ENCODE measurements at regions not wholly inside any gene's neighbourhood (a gene's known extent, or its start where the extent isn't known, plus 50 kb on each side); places are given as distances from the start of the nearest gene placed in this dataset.

DNA sequence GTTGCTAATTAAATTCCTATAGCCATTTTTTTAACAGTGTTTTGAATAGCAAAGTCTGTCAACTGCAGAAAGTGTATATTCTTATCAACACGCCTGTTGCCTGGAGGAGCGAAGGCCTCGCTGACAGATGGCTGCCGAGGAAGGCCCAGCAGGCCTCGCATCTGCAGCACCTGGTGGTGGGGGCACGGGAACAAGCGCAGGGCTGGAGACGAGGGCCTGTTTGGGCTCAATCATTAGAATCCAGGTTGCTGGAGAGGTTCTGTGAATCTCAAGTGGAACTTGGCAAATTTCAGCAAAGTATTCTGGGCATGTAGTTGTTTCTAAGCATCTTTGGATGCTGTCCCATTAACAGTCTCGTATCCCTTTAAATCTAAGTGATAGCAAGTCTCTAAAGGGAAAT lies 66.1 kb upstream of the FAM204A start:
- no peaks in the 10 kb centered on the region for H3K36me3 Mint-ChIP-seq
- H3K4me3 ChIP-seq = no peak overlapping the region

DNA sequence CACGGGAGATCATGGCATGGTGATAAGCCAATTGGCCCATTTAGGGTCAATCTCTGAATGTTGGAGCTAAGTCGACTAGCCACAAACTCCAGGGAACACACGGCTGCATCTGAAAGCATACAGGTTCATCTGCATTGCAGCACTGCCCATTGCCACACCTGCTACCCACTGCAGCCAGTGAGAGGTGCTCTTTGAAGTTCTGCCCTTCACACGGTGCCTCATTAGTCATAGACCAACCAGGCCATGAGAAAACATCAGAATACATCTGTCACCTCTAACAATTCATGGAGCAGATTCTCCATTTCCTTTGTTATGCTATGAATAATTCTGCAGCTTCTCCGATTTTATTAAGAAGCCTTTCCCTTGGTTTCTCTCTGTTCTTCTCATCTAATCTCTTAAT lies 65.7 kb upstream of the FAM204A start:
- no peak overlapping the region for H3K4me3 Mint-ChIP-seq
- no peaks in the 10 kb centered on the region for H3K9me3 ChIP-seq (ENCODE audit: low read depth)
- H3K36me3 Mint-ChIP-seq = no peaks in the 10 kb centered on the region
- H3K4me1 ChIP-seq = peaks cover 20% of the 10 kb centered on the region
- no peaks in the 10 kb centered on the region for H3K79me2 ChIP-seq (ENCODE audit: low read depth)
- H4K20me1 ChIP-seq (ENCODE audit: low read depth) = no peaks in the 10 kb centered on the region
- H3F3A ChIP-seq (ENCODE audit: low read depth) = no peaks in the 10 kb centered on the region
- no peaks in the 10 kb centered on the region for H3K9me3 Mint-ChIP-seq
- no peaks in the 10 kb centered on the region for H3K4me1 Mint-ChIP-seq
- H3K27me3 ChIP-seq = no peaks in the 10 kb centered on the region
- H3K27ac Mint-ChIP-seq = no peak overlapping the region
- H3K36me3 ChIP-seq = no peaks in the 10 kb centered on the region
- no peak for DNase-seq (ENCODE audit: low spot score)
- no peak overlapping the region for H3K9ac ChIP-seq
- peaks cover 3% of the 10 kb centered on the region for H3K27me3 Mint-ChIP-seq (ENCODE audit: insufficient read depth, low read depth)
- no peak overlapping the region for H3K4me3 ChIP-seq
- TF ChIP-seq EZH2 (IDR thresholded peaks at IDR 0.05) (no peak), EZH2phosphoT487 (IDR thresholded peaks at IDR 0.05) (no peak)
- TF ChIP-seq, protein P1, sequence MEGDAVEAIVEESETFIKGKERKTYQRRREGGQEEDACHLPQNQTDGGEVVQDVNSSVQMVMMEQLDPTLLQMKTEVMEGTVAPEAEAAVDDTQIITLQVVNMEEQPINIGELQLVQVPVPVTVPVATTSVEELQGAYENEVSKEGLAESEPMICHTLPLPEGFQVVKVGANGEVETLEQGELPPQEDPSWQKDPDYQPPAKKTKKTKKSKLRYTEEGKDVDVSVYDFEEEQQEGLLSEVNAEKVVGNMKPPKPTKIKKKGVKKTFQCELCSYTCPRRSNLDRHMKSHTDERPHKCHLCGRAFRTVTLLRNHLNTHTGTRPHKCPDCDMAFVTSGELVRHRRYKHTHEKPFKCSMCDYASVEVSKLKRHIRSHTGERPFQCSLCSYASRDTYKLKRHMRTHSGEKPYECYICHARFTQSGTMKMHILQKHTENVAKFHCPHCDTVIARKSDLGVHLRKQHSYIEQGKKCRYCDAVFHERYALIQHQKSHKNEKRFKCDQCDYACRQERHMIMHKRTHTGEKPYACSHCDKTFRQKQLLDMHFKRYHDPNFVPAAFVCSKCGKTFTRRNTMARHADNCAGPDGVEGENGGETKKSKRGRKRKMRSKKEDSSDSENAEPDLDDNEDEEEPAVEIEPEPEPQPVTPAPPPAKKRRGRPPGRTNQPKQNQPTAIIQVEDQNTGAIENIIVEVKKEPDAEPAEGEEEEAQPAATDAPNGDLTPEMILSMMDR (IDR thresholded peaks at IDR 0.05) = no peak
- H2AFZ ChIP-seq (replicated peaks) = no peak overlapping the region
- H3K27ac ChIP-seq = no peak overlapping the region
- no peak overlapping the region for H3K4me2 ChIP-seq

More for the DNA sequence above, 66.1 kb upstream of the FAM204A start:
- Histone ChIP-seq H3F3A (ENCODE audit: low read depth) (no peaks in the 10 kb centered on the region), H3K4me1 (peaks cover 23% of the 10 kb centered on the region), H2AFZ (replicated peaks) (no peak overlapping the region), H3K9ac (no peak overlapping the region), H4K20me1 (ENCODE audit: low read depth) (no peaks in the 10 kb centered on the region), H3K79me2 (ENCODE audit: low read depth) (no peaks in the 10 kb centered on the region), H3K36me3 (no peaks in the 10 kb centered on the region), H3K27me3 (no peaks in the 10 kb centered on the region), H3K27ac (no peak overlapping the region), H3K9me3 (ENCODE audit: low read depth) (no peaks in the 10 kb centered on the region), H3K4me2 (no peak overlapping the region)
- no peak for DNase-seq (ENCODE audit: low spot score)
- Mint-ChIP-seq H3K9me3 (no peaks in the 10 kb centered on the region), H3K27me3 (ENCODE audit: insufficient read depth, low read depth) (peaks cover 3% of the 10 kb centered on the region), H3K4me1 (no peaks in the 10 kb centered on the region), H3K27ac (no peak overlapping the region), H3K4me3 (no peak overlapping the region)
- no peak for TF ChIP-seq EZH2phosphoT487 (IDR thresholded peaks at IDR 0.05)
- TF ChIP-seq, protein P1 (IDR thresholded peaks at IDR 0.05) = no peak
- TF ChIP-seq EZH2 (IDR thresholded peaks at IDR 0.05) = no peak

- TF ChIP-seq, protein P1 (IDR thresholded peaks at IDR 0.05) = no peak
- no peak for TF ChIP-seq EZH2phosphoT487 (IDR thresholded peaks at IDR 0.05)
- no peak for TF ChIP-seq EZH2 (IDR thresholded peaks at IDR 0.05)
- H4K20me1 ChIP-seq (ENCODE audit: low read depth) = no peaks in the 10 kb centered on the region
- H3F3A ChIP-seq (ENCODE audit: low read depth) = no peaks in the 10 kb centered on the region
- Mint-ChIP-seq H3K27ac (no peak overlapping the region), H3K27me3 (ENCODE audit: insufficient read depth, low read depth) (peaks cover 3% of the 10 kb centered on the region), H3K4me3 (no peak overlapping the region), H3K4me1 (no peaks in the 10 kb centered on the region), H3K9me3 (no peaks in the 10 kb centered on the region), H3K36me3 (no peaks in the 10 kb centered on the region)
- peaks cover 14% of the 10 kb centered on the region for H3K4me1 ChIP-seq
- H3K9ac ChIP-seq = no peak overlapping the region
- H3K4me3 ChIP-seq = no peak overlapping the region
- H3K4me2 ChIP-seq = no peak overlapping the region
- H3K36me3 ChIP-seq = no peaks in the 10 kb centered on the region
- no peaks in the 10 kb centered on the region for H3K27me3 ChIP-seq
- H3K9me3 ChIP-seq (ENCODE audit: low read depth) = no peaks in the 10 kb centered on the region
- no peak overlapping the region for H3K27ac ChIP-seq
- H3K79me2 ChIP-seq (ENCODE audit: low read depth) = no peaks in the 10 kb centered on the region
- no peak for DNase-seq (ENCODE audit: low spot score)
- H2AFZ ChIP-seq (replicated peaks) = no peak overlapping the region
Observed at GRCh38 chr10:118407026-118407425, 64.9 kb upstream of the FAM204A start.
